Eye (tissue), 1 donor: ENCODE measurements at regions not wholly inside any gene's neighbourhood (a gene's known extent, or its start where the extent isn't known, plus 50 kb on each side); places are given as distances from the start of the nearest gene placed in this dataset.
A peak's percentile ranks its signal among the peaks of the same experiment; 100 is the strongest.
"Not testable (repeated sequence)": the region's sequence is repeated elsewhere in the genome, so short reads cannot be mapped to it uniquely, and the experiment has no call there.

Experiments used
- DNase-seq: peaks from one replicate; pipeline ENCODE4 v3.0.0-alpha.2; 2015

GRCh38 chr20:60100780-60101179, 142.6 kb downstream of the CDH26 start:
- no peak for DNase-seq

- DNase-seq: no peak
These were observed 143.1 kb downstream of the CDH26 start for GRCh38 chr20:60101201-60101890.

- DNase-seq: no peak
These were observed 143.7 kb downstream of the CDH26 start for GRCh38 chr20:60101891-60102281.

GRCh38 chr20:60102665-60103210, 144.5 kb downstream of the CDH26 start:
- DNase-seq: no peak

- no peak for DNase-seq
These were observed 147.0 kb downstream of the CDH26 start for GRCh38 chr20:60104993-60105803.

- DNase-seq: not testable (repeated sequence)
These were observed 148.0 kb downstream of the CDH26 start for GRCh38 chr20:60106186-60106585.

- DNase-seq: no peak
These were observed 149.6 kb downstream of the CDH26 start for GRCh38 chr20:60107621-60108390.

- DNase-seq: peak; percentile 28
These were observed 150.2 kb downstream of the CDH26 start for GRCh38 chr20:60108397-60108796.

GRCh38 chr20:60113024-60113724, 155.0 kb downstream of the CDH26 start:
- DNase-seq: no peak

- DNase-seq: no peak
These were observed 155.5 kb downstream of the CDH26 start for GRCh38 chr20:60113771-60114170.

GRCh38 chr20:60115451-60115850, 157.2 kb downstream of the CDH26 start:
- no peak for DNase-seq

- DNase-seq: no peak
These were observed 158.1 kb downstream of the CDH26 start for GRCh38 chr20:60116128-60116909.

GRCh38 chr20:60117065-60117464, 158.8 kb downstream of the CDH26 start:
- peak; percentile 33 for DNase-seq

GRCh38 chr20:60121903-60122302, 163.7 kb downstream of the CDH26 start:
- DNase-seq: no peak

- no peak for DNase-seq
These were observed 164.4 kb downstream of the CDH26 start for GRCh38 chr20:60122671-60123070.

- DNase-seq: no peak
These were observed 164.9 kb downstream of the CDH26 start for GRCh38 chr20:60123096-60123495.

GRCh38 chr20:60123652-60124051, 165.4 kb downstream of the CDH26 start:
- no peak for DNase-seq

- no peak for DNase-seq
These were observed 166.7 kb downstream of the CDH26 start for GRCh38 chr20:60124776-60125381.

- no peak for DNase-seq
These were observed 167.3 kb downstream of the CDH26 start for GRCh38 chr20:60125513-60125912.

- DNase-seq: no peak
These were observed 168.8 kb downstream of the CDH26 start for GRCh38 chr20:60126975-60127374.

- DNase-seq: no peak
These were observed 173.2 kb downstream of the CDH26 start for GRCh38 chr20:60131375-60131774.
